Left kidney (tissue), 1 donor: ENCODE measurements at regions not wholly inside any gene's neighbourhood (a gene's known extent, or its start where the extent isn't known, plus 50 kb on each side); places are given as distances from the start of the nearest gene placed in this dataset.
"Not testable (repeated sequence)": the region's sequence is repeated elsewhere in the genome, so short reads cannot be mapped to it uniquely, and the experiment has no call there.

ENCODE experiments used
- DNase-seq: peaks from one replicate; pipeline ENCODE4 v3.0.0-alpha.2; 2013

DNA sequence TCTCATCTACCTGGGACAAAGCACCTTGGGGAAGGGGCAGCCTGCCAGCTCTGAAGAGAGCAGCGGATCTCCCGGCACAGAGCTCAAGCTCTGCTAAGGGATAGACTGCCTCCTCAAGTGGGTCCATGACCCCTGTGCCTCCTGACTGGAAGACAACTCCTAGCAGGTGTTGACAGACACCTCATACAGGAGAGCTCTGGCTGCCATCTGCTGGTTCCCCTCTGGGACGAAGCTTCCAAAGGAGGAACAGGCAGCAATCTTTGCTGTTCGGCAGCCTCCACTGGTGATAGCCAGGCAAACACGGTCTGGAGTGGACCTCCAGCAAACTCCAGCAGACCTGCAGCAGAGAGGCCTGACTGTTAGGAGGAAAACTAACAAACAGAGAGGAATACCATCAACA lies 549.9 kb upstream of the LRATD1 start:
- no peak for DNase-seq

DNA sequence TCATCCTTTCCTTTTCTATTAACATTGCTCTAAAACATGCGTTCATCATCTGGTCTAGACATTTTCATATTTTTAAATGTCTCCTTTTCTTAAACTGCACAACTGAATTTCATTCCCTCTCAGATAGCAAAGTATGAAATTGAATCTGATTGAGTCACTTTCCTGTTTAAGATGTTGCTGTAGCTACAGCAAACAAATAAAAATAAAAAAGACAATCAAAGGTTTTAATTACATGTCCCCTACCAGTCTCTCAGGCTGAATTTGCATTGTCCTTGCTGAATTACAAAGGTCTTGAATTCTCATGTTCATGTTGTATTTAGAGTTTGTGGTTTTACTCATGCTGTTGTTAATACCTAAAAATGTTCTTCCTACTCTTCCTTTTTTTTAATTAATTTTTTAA lies 537.9 kb upstream of the LRATD1 start:
- no peak for DNase-seq

DNA sequence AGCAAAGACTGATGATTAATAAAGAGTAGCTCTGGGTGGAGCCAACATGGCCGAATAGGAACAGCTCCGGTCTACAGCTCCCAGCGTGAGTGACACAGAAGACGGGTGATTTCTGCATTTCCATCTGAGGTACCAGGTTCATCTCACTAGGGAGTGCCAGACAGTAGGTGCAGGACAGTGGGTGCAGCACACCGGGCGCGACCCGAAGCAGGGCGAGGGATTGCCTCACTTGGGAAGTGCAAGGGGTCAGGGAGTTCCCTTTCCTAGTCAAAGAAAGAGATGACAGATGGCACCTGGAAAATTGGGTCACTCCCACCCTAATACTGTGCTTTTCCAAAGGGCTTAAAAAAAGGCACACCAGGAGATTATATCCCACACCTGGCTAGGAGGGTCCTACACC lies 533.4 kb upstream of the LRATD1 start:
- DNase-seq: not testable (repeated sequence)

DNA sequence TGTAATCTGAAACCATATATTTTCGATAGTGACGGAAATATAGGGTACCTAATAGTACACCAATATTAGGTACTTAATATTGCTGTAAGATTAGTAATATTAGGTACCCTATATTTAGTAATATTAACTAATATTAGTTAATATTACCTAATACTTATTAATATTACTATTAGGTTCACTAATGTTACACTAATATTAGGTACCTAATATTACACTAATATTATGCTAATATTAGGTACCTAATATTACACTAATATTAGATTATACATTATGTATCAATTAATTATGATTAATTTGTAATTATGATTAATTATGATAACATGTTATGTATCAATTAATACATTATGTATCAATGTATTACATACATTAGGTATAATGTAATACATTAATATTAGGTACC lies 518.2 kb upstream of the LRATD1 start:
- no peak for DNase-seq

DNA sequence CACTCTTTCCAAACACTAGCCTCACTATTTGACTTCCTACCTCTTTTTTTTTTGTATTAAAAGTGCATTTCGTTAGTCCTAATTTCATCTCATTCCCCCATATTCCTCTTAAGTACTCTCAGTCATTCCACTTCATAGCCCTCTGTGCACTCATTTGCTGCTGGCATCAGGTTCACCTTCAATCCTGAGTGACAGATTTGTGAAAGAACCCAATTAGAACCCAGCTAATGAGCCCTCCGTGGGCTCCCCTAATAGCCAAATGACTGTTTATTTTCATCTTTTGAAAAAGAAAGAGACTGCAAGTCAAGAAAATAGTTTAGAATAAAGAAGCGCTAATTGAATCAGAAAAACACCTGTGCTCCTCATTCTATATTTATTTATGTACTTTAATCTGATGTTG lies 512.1 kb upstream of the LRATD1 start:
- no peak for DNase-seq

DNA sequence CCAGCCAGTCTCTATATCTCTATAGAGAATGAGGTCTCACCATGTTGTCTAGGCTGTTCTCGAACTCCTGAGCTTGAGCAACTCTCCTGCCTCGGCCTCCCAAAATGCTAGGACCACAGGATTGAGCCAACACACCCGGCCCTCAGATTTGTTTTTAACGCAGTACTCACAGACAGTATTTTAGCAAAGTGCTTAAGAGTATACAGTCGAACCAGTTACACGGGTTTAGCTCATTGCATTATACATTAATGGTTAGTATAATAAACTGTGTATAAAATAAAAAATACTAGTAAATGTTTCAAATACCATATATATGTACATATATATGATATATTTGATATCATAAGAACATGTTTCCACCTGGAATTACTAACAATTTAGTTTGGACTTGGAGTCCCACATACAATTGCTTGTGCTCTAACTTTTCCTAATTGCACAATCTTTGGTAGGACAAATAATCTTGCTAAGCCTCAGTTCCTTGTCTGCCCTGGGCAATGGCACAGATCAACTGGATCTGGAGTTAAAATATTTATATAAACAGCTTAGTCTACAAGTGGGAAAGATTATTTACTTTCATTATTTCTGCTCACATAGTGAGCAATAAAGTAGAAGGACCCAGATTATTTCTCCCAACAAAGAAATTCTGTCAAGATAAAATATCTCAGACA lies 508.9 kb upstream of the LRATD1 start:
- no peak for DNase-seq

- DNase-seq: no peak
Observed at GRCh38 chr2:14125624-14126293, 506.8 kb upstream of the LRATD1 start.

GRCh38 chr2:14126846-14127245 lies 505.7 kb upstream of the LRATD1 start:
- no peak for DNase-seq

- no peak for DNase-seq
Observed at GRCh38 chr2:14127765-14128164, 504.8 kb upstream of the LRATD1 start.

- no peak for DNase-seq
Observed at GRCh38 chr2:14132386-14132785, 500.1 kb upstream of the LRATD1 start.

DNA sequence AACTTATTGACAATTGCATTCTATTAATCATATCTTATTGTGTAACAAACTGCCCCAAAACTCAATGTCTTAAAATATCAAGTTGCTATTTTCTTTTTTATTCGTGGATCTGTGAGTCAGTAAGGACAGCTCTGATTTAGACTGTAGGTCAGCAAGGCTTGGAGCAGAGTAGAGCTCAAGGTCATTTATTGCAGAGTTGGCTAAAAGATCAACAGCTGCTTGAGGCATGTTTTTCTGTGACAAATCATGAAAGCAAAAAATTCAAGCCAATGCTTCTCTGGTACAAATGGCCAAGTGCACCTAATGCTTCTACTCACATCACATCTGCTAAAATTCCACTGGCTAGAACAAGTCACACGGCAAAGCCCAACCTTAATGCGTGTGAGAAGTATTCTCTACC lies 497.7 kb upstream of the LRATD1 start:
- no peak for DNase-seq

DNA sequence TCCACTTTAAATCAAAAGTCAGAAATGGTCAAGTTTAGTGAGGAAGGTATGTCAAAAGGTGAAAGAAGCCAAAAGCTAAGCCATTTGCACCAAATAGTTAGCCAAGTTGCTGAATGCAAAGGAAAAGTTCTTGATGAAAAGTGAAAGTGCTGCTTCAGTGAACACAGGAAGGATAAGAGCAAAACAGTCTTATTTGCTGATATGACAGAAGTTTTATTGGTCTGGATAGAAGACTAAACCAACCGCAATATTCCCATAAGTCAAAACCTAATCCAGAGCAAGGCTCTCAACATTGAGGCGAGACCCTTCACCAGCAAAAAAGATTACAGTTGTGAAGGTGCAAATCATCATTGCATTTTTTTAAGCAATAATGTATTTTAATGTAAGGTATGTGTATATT lies 496.5 kb upstream of the LRATD1 start:
- DNase-seq: no peak

DNA sequence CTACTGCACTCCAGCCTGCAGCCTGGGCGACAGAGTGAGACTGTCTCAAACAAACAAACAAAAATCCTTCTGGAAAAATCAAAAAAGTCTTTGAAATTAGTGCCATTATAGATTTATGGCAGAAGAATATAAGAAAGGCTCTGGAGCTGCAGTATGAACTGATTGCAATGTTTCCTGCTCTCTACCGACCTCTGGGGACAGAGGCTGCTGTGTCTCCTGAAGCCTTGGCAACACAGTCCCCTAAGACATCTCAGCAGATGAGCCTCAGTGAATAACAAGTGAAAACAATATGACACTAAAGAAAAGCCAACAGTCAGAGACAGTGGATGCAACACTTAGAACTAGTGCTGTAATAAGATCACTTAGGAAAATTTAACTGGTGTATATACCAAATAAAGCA lies 494.9 kb upstream of the LRATD1 start:
- DNase-seq: no peak

DNA sequence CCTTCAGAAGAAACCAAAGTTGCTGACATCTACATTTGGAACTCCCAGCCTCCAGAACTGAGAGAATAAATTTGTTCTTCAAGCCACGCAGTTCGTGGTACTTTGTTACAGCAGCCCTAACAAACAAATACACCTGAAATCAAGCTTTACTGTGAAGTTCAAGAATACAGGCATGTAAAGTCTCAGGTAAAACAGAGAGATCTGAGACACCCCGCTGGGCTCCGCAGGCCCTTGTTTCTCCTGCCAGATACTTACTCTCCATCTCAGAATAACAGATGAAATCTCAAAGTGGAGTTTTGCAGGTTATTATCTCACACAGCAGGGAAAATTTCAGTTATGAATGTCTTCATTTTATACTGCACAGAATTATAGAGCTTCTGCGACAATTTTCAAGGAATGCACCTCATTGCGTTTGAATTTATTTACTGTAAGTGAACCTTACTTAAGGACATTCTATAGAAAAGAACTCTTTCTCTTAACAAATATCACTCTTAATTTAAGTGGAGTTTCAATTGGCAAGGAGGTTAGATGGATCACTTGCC lies 492.4 kb upstream of the LRATD1 start:
- DNase-seq: no peak

- DNase-seq: no peak
Observed at GRCh38 chr2:14143435-14143834, 489.1 kb upstream of the LRATD1 start.

- no peak for DNase-seq
Observed at GRCh38 chr2:14148216-14148615, 484.3 kb upstream of the LRATD1 start.

DNA sequence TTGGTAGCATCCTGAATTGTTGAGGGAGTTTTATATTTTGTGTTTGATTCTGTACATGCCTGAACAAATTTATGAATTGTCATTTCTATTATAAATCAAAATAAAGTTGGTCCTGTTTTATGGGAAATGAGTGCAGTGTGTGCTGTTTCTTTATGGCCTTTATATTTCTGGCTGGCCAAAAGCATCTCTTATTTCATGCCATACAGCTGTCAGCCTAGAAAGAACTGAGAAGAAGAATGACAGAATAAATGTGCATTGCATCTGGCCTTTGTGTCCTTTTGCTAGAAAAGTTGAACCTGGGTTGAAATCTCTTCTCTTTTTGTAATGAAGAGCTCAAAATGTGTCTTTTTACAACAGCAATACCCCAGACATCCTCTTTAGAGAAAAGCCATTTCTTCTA lies 474.7 kb upstream of the LRATD1 start:
- DNase-seq: no peak

- DNase-seq: no peak
Observed at GRCh38 chr2:14180333-14180732, 452.2 kb upstream of the LRATD1 start.

GRCh38 chr2:14182227-14182946 lies 450.1 kb upstream of the LRATD1 start:
- no peak for DNase-seq

- DNase-seq: no peak
Observed at GRCh38 chr2:14185906-14186305, 446.6 kb upstream of the LRATD1 start.

DNA sequence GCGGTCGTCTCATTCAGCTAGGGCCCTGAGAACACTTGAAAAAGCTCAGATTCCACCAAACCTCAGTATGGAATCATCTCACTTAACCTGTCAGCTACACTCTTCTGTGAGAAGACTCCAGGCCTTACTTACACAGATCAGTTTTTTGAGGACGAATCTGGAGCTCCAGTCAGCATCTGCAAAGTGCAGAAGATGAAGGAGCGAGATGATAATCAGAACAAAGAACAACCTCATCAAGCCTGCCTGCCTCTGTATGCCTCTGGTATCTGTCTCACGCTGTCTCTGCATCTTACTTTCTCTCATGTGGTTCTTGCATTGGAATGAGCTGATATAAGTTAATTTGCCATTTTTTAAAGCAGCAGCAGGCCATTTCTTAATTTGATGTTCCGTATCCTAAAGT lies 444.1 kb upstream of the LRATD1 start:
- no peak for DNase-seq

- DNase-seq: no peak
Observed at GRCh38 chr2:14189929-14190328, 442.6 kb upstream of the LRATD1 start.

DNA sequence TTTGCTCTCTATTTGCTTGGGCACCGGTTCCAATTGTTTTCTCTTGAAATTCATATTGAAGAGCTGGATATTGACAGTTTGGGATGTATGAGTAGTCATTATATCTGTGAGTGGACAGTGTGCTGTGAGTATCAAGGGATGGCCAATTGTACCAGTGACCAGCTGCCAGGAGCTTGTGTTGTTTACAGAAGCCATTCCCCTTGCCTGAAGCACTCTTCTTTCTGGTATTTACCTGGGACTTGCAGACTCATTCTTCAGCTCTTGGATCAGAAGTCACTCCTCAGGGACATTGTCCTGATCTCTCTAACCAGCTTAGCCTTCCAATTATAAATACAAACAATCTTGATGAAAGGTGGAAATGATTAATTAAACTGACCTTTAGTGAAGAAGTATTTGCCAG lies 438.3 kb upstream of the LRATD1 start:
- DNase-seq: no peak
